ENCODE measurements at regions not wholly inside any gene's neighbourhood (a gene's known extent, or its start where the extent isn't known, plus 50 kb on each side); places are given as distances from the start of the nearest gene placed in this dataset.
A peak's percentile ranks its signal among the peaks of the same experiment; 100 is the strongest.

GRCh38 chr12:124629789-124630480 lies 62.5 kb upstream of the NCOR2 start:
- Histone ChIP-seq H3K56ac (ENCODE audit: extremely low read depth, insufficient read depth, low read length) (no peak overlapping the region), H3K18ac (ENCODE audit: low read depth, low read length) (no peak overlapping the region), H2BK15ac (ENCODE audit: low read depth, low read length) (no peak overlapping the region), H3K9me1 (ENCODE audit: insufficient read depth, low read length) (peaks cover 11% of the 10 kb centered on the region), H3K27me3 (ENCODE audit: control insufficient read depth, insufficient read depth, low read length) (no peaks in the 10 kb centered on the region), H2AK9ac (replicated peaks; ENCODE audit: low read depth, low read length, poor library complexity) (no peak overlapping the region), H3K4ac (ENCODE audit: low read depth, low read length) (no peak overlapping the region; the same call in 1 of the 2 replicates), H2BK120ac (ENCODE audit: low read depth, low read length) (no peak overlapping the region), H2AFZ (replicated peaks; ENCODE audit: low read length, poor library complexity) (no peak overlapping the region), H4K20me1 (ENCODE audit: insufficient read depth, low read length) (no peaks in the 10 kb centered on the region), H4K8ac (ENCODE audit: low read depth in 2 of 2, low read length in 2 of 2) (no peak overlapping the region), H3K27ac (ENCODE audit: insufficient read depth, low read length) (no peak overlapping the region), H4K5ac (ENCODE audit: low read depth, low read length) (no peak overlapping the region), H3K4me1 (ENCODE audit: control insufficient read depth, insufficient read depth, low read length) (peaks cover 24% of the 10 kb centered on the region), H3K79me1 (ENCODE audit: low read depth in 1 of 2, low read length in 2 of 2) (no peaks in the 10 kb centered on the region; a peak in 1 of 4 replicates), H3K4me3 (ENCODE audit: insufficient read depth, low read depth, low read length) (no peak overlapping the region), H2BK20ac (ENCODE audit: low read depth, low read length) (0 out of 2 replicates have a peak overlapping the region, but pooled peaks have one; percentile 9), H3K36me3 (ENCODE audit: control insufficient read depth, insufficient read depth, low read length) (no peaks in the 10 kb centered on the region), H3K9me3 (ENCODE audit: control insufficient read depth, insufficient read depth, low read length) (no peaks in the 10 kb centered on the region), H3K4me2 (ENCODE audit: low read depth, low read length) (no peak overlapping the region), H2AK5ac (ENCODE audit: low read depth, low read length) (no peak overlapping the region), H3K9ac (ENCODE audit: low read depth, low read length) (no peak overlapping the region), H3K14ac (replicated peaks; ENCODE audit: low read depth, low read length) (no peak overlapping the region), H4K91ac (ENCODE audit: insufficient read depth, low read depth, low read length) (no peak overlapping the region), H3K23ac (ENCODE audit: low read depth, low read length) (no peak overlapping the region), H2BK5ac (ENCODE audit: low read depth, low read length, poor library complexity, severe bottlenecking) (no peak overlapping the region)
- no peak for TF ChIP-seq RCOR1 (IDR thresholded peaks at IDR 0.05; ENCODE audit: insufficient replicate concordance, low read length)
- TF ChIP-seq CHD1 (IDR thresholded peaks at IDR 0.05; ENCODE audit: low read depth, low read length) = no peak
- TF ChIP-seq POLR2A (IDR thresholded peaks at IDR 0.05; ENCODE audit: low read depth, low read length) = no peak
- no peak for TF ChIP-seq CTCF (conservative IDR thresholded peaks at IDR 0.05; ENCODE audit: low read depth, low read length)
- TF ChIP-seq MAZ (IDR thresholded peaks at IDR 0.05; ENCODE audit: borderline replicate concordance, low read depth, low read length) = no peak
- TF ChIP-seq FOS (IDR thresholded peaks at IDR 0.05; ENCODE audit: low read depth, low read length) = no peak
- no peak for TF ChIP-seq RFX5 (IDR thresholded peaks at IDR 0.05; ENCODE audit: low read depth, low read length)
- no peak for TF ChIP-seq BHLHE40 (IDR thresholded peaks at IDR 0.05; ENCODE audit: low read depth, low read length)
- no peak for TF ChIP-seq MXI1 (IDR thresholded peaks at IDR 0.05; ENCODE audit: borderline replicate concordance, low read depth, low read length)
- no peak for TF ChIP-seq RAD21 (IDR thresholded peaks at IDR 0.05; ENCODE audit: low read length)
- TF ChIP-seq USF2 (IDR thresholded peaks at IDR 0.05; ENCODE audit: low read depth, low read length) = no peak
- CTCF ChIA-PET = no interaction called here
- 80% methylated on average over 1 of the region's 12 CpGs; no CpG with 5 or more reads in 1 of the 2 experiments for WGBS, 2 experiments (ENCODE audit: extremely low coverage in 2 of 2, insufficient read length in 1 of 2)
- POLR2A ChIA-PET (ENCODE audit: unreplicated experiment) = no interaction called here
- in situ Hi-C loops (cut with MboI; ENCODE audit: low sequenced_read_pairs) (no loop called here), intact Hi-C loops (cut with micrococcal nuclease) (no loop called here), dilution Hi-C loops (cut with HindIII; ENCODE audit: low sequenced_read_pairs, unreplicated experiment) (no loop called here)
- no TSS peak for BruUV-seq (replicated peaks)
- ATAC-seq (ENCODE audit: low read depth) = no peak
- DNase-seq = no peak

All from IMR-90 (cell line).